Ishikawa (cell line): ENCODE measurements at regions not wholly inside any gene's neighbourhood (a gene's known extent, or its start where the extent isn't known, plus 50 kb on each side); places are given as distances from the start of the nearest gene placed in this dataset.

Experiments
- CEBPB ChIP-seq: IDR thresholded peaks from 2 replicates; pipeline ENCODE4 v1.6.1; 2012
- CREB1 ChIP-seq: IDR thresholded peaks from 2 replicates; pipeline ENCODE4 v1.6.1; 2012; ENCODE audit warnings: low read depth
- EGR1 ChIP-seq: IDR thresholded peaks from 2 replicates; pipeline ENCODE4 v1.6.1; 2012
- EP300 ChIP-seq: IDR thresholded peaks from 2 replicates; pipeline ENCODE4 v1.6.1; 2012; ENCODE audit warnings: borderline replicate concordance
- FOXM1 ChIP-seq: IDR thresholded peaks from 2 replicates; pipeline ENCODE4 v1.6.1; 2012; ENCODE audit warnings: low read depth, borderline replicate concordance
- NFIC ChIP-seq: IDR thresholded peaks from 2 replicates; pipeline ENCODE4 v1.6.1; 2012
- RAD21 ChIP-seq: IDR thresholded peaks from 2 replicates; pipeline ENCODE4 v1.6.1; 2012; ENCODE audit warnings: low read depth
- TAF1 ChIP-seq: IDR thresholded peaks from 2 replicates; pipeline ENCODE4 v1.6.1; 2012; ENCODE audit warnings: low read depth, mild to moderate bottlenecking
- TCF12 ChIP-seq: IDR thresholded peaks from 2 replicates; pipeline ENCODE4 v1.6.1; 2012; ENCODE audit warnings: low read depth
- TEAD4 ChIP-seq: IDR thresholded peaks from 2 replicates; pipeline ENCODE4 v1.6.1; 2012
- YY1 ChIP-seq: IDR thresholded peaks from 2 replicates; pipeline ENCODE4 v1.6.1; 2012; ENCODE audit warnings: low read depth
- ZBTB7A ChIP-seq: IDR thresholded peaks from 2 replicates; pipeline ENCODE4 v1.6.1; 2012; ENCODE audit warnings: low read depth
- TF ChIP-seq, protein P1 (sequence below): IDR thresholded peaks from 2 replicates; pipeline ENCODE4 v1.6.1; 2012; ENCODE audit warnings: low read depth, mild to moderate bottlenecking
- TF ChIP-seq, protein P2 (sequence below): IDR thresholded peaks from 2 replicates; pipeline ENCODE4 v1.6.1; 2012
- TF ChIP-seq, protein P3 (sequence below): IDR thresholded peaks from 2 replicates; pipeline ENCODE4 v1.6.1; 2012

DNA sequence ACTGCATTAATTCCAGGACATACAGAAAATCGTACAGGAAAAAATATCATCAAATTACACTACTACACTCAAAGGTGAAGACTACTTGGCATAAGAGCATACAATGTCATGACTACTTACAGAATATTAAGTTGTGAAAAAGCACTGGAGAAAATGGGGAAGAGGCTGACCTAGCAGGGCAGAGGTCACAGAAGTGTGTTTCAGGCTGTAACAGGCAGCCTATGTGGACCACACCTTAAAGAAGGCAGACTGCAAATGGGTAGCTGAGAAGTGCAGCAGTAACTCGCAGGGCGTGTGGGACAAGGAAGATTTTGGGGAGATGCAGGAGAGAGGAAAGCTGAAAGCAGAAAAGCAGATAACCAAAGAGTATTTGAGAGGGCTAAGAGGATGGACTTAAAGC is 167.0 kb upstream of the PIK3R1 start:
- TF ChIP-seq EGR1 = no peak
- TF ChIP-seq TAF1 = no peak

DNA sequence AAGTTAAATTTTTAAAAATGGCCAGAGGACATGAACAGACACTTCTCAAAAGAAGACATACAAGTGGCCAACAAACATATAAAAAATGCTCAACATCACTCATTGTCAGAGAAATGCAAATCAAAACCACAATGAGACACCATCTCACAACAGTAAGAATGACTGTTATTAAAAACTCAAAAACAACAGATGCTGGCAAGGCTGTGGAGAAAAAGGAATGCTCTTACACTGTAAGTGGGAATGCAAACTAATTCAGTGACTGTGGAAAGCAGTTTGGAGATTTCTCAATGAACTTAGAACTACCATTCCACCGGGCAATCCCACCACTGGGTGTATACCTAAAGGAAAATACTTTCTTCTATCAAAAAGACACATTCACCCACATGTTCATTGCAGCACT is 168.5 kb upstream of the PIK3R1 start:
- TF ChIP-seq RAD21 (no peak), CEBPB (no peak), EGR1 (no peak), CREB1 (no peak)
- TF ChIP-seq, protein P1, sequence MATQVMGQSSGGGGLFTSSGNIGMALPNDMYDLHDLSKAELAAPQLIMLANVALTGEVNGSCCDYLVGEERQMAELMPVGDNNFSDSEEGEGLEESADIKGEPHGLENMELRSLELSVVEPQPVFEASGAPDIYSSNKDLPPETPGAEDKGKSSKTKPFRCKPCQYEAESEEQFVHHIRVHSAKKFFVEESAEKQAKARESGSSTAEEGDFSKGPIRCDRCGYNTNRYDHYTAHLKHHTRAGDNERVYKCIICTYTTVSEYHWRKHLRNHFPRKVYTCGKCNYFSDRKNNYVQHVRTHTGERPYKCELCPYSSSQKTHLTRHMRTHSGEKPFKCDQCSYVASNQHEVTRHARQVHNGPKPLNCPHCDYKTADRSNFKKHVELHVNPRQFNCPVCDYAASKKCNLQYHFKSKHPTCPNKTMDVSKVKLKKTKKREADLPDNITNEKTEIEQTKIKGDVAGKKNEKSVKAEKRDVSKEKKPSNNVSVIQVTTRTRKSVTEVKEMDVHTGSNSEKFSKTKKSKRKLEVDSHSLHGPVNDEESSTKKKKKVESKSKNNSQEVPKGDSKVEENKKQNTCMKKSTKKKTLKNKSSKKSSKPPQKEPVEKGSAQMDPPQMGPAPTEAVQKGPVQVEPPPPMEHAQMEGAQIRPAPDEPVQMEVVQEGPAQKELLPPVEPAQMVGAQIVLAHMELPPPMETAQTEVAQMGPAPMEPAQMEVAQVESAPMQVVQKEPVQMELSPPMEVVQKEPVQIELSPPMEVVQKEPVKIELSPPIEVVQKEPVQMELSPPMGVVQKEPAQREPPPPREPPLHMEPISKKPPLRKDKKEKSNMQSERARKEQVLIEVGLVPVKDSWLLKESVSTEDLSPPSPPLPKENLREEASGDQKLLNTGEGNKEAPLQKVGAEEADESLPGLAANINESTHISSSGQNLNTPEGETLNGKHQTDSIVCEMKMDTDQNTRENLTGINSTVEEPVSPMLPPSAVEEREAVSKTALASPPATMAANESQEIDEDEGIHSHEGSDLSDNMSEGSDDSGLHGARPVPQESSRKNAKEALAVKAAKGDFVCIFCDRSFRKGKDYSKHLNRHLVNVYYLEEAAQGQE = no peak

DNA sequence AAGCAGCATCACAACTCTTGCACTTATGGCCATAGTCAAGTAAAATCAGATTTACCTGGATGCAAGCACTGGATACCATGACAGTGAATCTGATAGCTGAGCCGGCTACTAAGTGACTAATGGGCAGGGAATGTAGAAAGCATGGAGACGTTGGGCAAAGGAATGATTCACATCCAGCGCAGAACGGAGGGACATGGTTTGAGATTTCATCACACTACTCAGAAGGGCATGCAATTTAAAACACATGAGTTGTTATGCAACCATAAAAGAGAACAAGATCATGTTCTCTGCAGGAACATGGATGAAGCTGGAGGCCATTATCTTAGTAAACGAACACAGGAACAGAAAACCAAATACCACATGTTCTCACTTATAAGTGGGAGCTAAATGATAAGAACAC is 169.1 kb upstream of the PIK3R1 start:
- TF ChIP-seq FOXM1 (no peak), TEAD4 (no peak), YY1 (no peak), TCF12 (no peak), RAD21 (no peak), EGR1 (no peak), ZBTB7A (no peak), NFIC (no peak)
- TF ChIP-seq, protein P2, sequence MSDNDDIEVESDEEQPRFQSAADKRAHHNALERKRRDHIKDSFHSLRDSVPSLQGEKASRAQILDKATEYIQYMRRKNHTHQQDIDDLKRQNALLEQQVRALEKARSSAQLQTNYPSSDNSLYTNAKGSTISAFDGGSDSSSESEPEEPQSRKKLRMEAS = no peak
- TF ChIP-seq, protein P3, sequence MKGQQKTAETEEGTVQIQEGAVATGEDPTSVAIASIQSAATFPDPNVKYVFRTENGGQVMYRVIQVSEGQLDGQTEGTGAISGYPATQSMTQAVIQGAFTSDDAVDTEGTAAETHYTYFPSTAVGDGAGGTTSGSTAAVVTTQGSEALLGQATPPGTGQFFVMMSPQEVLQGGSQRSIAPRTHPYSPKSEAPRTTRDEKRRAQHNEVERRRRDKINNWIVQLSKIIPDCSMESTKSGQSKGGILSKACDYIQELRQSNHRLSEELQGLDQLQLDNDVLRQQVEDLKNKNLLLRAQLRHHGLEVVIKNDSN = no peak
- TF ChIP-seq, protein P1 = no peak

DNA sequence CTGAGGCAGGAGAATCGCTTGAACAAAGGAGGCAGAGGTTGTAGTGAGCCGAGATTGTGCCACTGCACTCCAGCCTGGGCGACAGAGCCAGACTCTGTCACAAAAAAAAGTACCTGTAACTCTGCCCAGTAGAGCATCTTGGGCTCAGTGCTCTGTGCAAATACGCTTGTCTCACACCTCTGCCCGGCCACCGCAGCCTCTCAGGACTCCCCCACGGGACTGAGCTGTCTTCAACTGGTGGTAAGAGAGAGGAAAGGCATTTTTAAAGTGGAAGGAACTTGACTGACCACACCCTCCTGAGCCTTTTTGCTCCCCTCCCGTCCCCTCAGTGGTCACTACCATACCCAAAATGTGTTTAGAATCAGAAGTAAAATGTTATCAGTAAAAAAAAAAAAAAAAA is 174.3 kb upstream of the PIK3R1 start:
- TF ChIP-seq EP300 = no peak
- TF ChIP-seq RAD21 = no peak
- TF ChIP-seq, protein P3 = no peak

DNA sequence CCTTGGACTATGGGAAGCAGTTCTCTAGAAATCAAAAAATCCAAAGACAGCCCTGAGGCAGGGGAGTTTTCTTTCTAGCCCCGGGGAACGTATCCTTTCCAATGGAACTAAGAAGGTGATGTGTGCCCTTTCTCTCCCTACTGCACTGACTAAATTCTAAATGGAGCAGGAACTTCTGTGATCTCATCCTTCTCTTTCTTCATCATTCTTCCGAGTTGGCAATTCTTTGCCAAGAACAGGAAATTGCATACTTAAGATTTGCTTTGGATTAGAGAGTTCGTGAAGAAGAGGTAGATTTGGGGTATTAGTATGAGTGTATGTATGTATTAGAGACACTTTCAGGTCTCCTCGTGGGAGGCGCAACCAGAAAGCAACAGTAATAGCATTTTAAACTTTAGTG is 178.0 kb upstream of the PIK3R1 start:
- TF ChIP-seq ZBTB7A = no peak
- no peak for TF ChIP-seq EGR1
- TF ChIP-seq, protein P1 = no peak
- TF ChIP-seq TEAD4 = no peak
- TF ChIP-seq, protein P3 = no peak
- TF ChIP-seq YY1 = no peak
- no peak for TF ChIP-seq TAF1
- no peak for TF ChIP-seq NFIC

DNA sequence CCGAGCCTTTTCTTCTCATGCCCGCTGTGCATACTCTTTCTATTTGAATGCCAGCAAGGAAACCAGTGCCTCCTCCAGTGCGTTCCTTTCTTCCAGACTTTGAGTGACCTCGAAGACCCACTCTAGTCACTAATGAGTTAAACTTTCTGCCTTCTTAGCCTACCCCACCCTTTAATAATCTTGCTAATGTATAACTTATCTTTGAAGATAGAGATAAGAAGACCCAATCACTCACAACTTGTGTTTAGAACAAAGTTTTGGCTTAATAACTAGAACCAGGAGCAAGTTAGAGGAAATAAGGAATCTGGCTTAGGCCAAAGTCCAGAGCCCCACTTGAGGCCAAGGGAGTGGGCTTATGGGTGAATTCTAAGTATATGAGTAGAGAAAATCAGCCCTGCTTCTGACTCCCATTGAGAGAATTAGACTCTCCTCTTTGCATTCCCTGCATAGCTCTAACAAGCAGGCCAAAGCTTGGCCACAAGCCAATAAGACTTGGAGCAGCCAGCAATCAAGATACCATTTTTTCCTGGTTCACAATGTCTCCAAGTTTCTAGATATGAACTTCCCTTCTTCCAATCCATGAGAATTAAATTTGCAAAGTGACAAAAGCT is 181.5 kb upstream of the PIK3R1 start:
- TF ChIP-seq NFIC (peak; percentile 45; the same call in 1 of the 2 replicates), TCF12 (no peak)
- TF ChIP-seq, protein P1 = no peak
